ENCODE measurements at regions not wholly inside any gene's neighbourhood (a gene's known extent, or its start where the extent isn't known, plus 50 kb on each side); places are given as distances from the start of the nearest gene placed in this dataset.
"Not testable (repeated sequence)": the region's sequence is repeated elsewhere in the genome, so short reads cannot be mapped to it uniquely, and the experiment has no call there.

- DNase-seq, result no peak
These were observed 400.7 kb upstream of the RUNX1 start for GRCh38 chr21:35449846-35450245.

DNA sequence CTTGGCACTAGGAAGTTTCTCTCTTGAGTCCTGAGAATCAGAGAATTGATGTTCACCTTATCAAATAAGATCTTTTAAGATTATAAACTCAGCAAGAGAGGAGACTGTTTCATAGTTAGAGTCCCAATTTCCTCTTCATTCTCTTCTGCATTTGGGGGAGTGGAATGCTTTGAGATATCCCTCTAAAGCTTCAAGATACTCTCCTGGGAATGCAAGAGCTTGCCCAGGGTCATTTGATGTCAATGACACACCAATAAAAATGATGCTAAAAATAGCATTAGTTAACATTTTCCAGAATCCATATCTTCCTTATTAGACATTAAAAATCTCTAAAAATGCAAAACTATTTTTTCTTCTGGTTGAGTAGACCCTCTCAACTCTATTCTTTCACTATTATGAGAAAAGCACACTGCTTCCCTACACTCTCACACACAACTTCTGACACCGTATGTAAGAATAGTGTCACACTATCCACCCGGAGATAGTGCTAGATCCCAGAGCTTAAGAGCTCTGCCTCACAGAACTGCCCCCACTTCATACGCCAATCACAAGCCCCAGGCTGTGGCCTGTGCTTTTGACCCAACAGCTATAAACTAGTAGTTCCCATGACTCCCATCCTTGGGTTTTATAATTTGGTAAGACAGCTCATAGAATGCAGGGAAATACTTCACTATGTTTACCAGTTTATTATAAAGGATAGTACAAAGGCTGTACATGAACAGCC lies 399.9 kb upstream of the RUNX1 start:
- no peak for DNase-seq

GRCh38 chr21:35444391-35444790 lies 395.3 kb upstream of the RUNX1 start:
- DNase-seq, result no peak

DNA sequence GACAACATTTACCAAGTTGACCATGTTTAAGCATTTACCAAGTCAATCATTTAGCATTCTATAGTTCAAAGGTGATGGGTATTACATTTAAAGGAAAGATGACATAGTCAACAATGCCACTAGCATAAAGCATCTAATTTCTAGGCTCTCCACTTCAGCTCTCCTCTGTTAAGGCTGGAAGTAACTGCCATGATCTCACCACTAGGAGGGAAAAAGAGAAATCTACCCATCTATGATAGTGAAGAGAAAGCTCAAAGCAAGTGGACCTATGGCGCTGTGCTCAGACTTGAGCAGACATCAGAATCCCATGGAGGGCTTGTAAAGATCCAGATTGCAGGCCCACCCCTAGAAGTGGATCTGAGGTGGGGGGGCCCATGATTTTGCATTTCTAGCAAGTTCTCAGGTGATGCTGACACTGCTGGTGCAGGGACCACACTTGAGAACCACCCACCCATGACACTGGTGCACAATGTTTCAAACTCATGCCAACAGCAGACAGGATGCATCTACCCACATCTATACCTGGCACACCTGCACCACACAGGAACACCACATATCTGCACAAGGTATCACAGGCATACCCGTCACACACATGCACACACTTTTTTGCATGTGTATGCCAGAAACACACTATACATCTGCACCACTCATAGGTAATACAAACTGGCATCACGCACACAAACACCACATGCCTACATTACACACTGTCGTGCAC lies 392.9 kb upstream of the RUNX1 start:
- DNase-seq, result no peak

- no peak for DNase-seq
These were observed 389.7 kb upstream of the RUNX1 start for GRCh38 chr21:35438643-35439404.

DNA sequence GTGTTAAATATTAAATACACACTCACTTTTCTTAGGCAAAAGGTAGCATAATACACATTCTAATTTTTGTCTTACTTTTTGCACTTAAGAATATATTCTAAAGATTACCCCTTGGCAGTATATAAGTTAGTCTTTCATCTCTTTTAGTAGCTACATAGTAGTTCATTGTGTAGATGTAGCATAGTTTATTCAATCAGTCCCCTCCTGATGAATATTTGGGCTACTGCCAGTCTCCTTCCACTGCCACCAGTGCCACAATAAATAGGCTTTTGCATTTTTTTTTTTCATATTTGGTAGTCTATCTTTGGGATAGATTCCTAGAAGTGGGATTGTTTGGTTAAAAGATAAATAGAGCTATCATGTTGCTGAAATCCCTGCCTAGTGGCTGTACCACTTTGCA lies 388.8 kb upstream of the RUNX1 start:
- no peak for DNase-seq

DNA sequence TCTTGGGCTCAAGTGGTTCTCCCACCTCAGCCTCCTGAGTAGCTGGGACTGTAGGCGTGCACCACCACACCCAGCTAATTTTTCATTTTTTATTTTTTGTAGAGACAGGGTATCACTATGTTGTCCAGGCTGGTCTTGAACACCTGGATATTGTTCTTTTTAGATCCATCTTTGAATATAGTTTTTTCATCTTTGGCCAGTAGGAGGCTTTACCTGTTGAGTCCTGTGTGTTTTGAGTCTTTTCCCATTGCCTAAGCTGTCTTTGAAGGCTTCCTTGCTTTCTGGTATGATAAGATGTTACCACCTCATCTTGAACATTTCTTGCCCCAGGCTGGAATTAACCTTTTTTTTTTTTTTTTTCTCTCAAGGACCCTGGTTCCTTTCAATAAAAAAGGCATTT lies 387.8 kb upstream of the RUNX1 start:
- no peak for DNase-seq

- DNase-seq, result not testable (repeated sequence)
These were observed 383.5 kb upstream of the RUNX1 start for GRCh38 chr21:35432601-35433000.

GRCh38 chr21:35430260-35430659 lies 381.2 kb upstream of the RUNX1 start:
- no peak for DNase-seq

DNA sequence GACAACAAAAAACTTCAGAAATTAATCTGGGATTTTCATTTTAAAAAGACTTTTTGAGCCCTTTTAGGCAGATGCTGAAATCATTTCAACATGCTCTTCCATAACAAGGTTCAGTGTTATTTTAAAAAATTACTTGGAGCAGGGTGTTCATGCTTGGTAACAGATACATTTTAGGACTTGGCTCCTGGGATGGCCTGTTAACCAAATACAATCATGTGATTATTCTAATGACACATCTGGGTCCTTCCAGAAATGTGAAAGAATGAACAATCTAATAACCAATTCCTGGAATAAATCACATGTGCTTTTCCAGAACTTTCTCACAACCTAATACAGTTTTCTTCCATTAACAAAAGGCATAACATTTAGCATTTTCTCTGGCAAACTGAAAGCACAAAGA lies 379.8 kb upstream of the RUNX1 start:
- DNase-seq, result peak; percentile 12

GRCh38 chr21:35428489-35428888 lies 379.4 kb upstream of the RUNX1 start:
- DNase-seq, result peak; percentile 7

DNA sequence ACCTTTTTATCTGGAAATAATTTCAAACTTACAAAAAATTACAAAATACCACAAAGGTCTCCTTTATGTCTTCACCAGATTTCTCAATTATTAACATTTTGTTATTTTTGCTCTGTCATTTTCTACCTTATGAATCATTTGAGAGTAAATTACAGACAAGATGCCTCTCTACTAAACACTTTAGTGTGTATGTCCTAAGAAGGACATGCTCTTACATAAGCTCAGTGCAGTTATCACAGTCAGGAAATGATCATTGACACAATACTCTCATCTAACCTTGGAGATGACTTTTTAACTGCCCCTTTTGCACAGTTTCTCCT lies 378.9 kb upstream of the RUNX1 start:
- DNase-seq, result no peak

DNA sequence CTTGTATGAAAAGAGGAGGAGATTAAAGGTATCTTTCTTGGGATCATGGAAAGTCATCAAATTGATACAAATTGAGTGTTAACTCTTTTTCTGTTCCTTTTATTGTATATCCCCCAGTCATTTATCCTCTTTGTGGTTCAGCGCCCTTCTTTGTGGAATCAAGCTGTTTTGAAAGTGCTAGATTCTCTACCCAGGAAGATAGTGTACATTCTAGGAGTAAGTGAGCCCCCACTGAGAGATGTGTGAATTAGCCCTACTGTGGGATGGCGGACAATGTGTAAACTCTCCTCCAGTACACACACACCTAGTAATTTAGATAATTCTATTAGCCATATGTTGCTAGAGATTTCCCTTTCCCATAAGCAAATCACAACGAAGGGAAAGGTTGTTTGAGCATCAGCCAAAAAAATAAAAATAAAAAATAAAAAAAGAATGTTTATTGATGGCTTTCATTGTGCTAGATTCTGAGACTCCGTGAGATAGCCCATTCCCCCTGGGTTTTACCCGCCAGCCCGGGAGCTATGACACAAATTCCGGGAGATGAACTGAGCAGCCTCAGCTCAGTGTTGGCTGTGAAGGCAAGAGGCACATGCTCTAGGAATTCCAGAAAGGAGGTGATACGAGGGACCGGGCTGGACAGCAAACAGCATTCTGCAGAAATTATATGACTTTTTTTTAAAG lies 378.4 kb upstream of the RUNX1 start:
- DNase-seq, result peak; percentile 4

GRCh38 chr21:35426897-35427296 lies 377.8 kb upstream of the RUNX1 start:
- no peak for DNase-seq

GRCh38 chr21:35426469-35426868 lies 377.4 kb upstream of the RUNX1 start:
- no peak for DNase-seq

GRCh38 chr21:35424122-35424521 lies 375.0 kb upstream of the RUNX1 start:
- no peak for DNase-seq

DNA sequence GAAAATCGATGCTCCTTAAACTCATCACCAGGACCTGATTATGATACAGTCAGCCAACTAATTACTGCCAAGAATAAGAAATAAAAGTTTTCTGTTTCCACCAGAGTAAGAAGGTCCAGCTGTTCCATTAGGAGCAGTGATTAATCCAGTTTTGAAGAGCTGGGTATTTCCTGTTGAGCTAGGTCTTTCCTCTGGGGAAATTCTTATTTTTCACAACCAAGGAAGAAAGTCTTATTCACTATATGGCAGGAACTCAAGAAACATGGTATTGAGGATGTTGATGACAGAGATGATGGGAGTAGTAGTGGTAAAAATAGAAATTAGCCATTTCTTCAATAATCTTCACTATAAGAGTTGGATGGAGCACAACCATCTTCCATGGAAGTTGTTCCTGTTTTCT lies 374.6 kb upstream of the RUNX1 start:
- DNase-seq, result no peak

DNA sequence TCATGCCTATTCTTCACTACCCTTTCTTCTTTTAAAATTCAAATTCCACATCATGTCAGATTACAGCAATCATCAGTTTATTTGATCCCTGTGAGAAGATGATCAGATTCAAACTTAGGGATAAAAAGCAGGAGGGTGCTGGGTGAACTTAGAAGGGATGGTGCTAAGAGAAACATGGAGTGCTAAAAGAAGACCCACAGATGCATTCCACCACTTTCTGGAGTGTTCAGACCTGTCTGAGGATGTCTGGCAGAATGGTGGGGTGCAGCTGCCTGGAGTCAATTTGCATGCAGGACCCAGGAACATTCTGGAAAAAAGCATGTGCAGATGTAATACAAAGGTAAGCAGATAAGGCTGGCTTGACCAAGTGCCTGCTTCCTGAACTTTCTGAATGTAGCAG lies 372.9 kb upstream of the RUNX1 start:
- DNase-seq, result no peak

- no peak for DNase-seq
These were observed 372.1 kb upstream of the RUNX1 start for GRCh38 chr21:35421221-35421620.

GRCh38 chr21:35420656-35421055 lies 371.6 kb upstream of the RUNX1 start:
- DNase-seq, result no peak

- no peak for DNase-seq
These were observed 368.7 kb upstream of the RUNX1 start for GRCh38 chr21:35417762-35418161.

DNA sequence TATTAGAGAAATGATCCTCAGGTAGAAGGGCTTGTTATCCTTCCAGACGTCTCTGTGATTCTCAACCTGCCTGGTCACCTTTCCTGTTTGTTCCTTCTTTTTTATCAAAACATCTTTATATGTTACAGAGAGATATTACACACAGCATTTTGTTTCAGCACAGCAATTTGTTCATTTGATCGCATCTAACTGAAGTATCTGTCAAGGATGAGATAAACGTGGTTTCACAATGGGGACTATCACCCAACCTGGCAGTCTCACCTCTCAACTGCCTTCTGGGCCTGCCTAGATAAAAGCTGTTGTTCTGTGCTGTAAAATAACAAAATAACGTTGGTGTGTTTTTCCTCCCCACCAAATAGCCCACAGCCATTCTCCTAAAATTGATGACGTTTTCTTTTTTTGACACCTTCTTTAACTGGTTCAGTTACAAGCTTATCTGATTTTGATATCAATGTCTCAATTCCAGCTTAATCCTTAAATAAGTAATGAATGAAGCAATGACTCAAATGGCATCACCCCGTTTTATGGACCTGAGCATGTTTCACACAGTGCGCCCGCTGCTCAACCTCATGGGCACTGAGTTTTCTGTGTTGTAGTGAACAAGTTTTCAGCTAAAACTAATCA lies 367.9 kb upstream of the RUNX1 start:
- no peak for DNase-seq
